HEK293 (cell line): ENCODE measurements at regions not wholly inside any gene's neighbourhood (a gene's known extent, or its start where the extent isn't known, plus 50 kb on each side); places are given as distances from the start of the nearest gene placed in this dataset.
A peak's percentile ranks its signal among the peaks of the same experiment; 100 is the strongest.

Source experiments
- CTCF ChIA-PET: fragments of 350-600 bp; formaldehyde crosslinking; extraction: SDS; loops from one replicate; lab custom pipeline; 2021; ENCODE audit warnings: antibody characterized with exemption; lab: Yijun Ruan, JAX
- POLR2A ChIA-PET: fragments of 300-600 bp; formaldehyde crosslinking; extraction: SDS; loops from one replicate; lab custom pipeline; 2020; ENCODE audit warnings: antibody characterized with exemption, inconsistent platforms; lab: Yijun Ruan, JAX
- H3K27ac ChIP-seq: fragments of 200-500 bp; sonication (Bioruptor generic); 2 replicates; pipeline ENCODE4 v1.5.1; 2014; ENCODE audit warnings: low read depth, low read length, control low read depth, inconsistent platforms; ENCODE audit errors: extremely low read depth
- H3K36me3 ChIP-seq, 2 experiments: fragments of 200-500 bp in 1 of 2; sonication (Bioruptor generic) in 1 of 2; 1 replicate in 1 of 2; 2 replicates in 1 of 2; pipeline ENCODE4 v1.5.1; 2014 to 2017; ENCODE audit warnings: inconsistent platforms in 2 of 2, low read length in 2 of 2; ENCODE audit not compliant: control insufficient read depth in 2 of 2, insufficient read depth in 1 of 2
- H3K4me1 ChIP-seq: fragments of 200-500 bp; sonication (Bioruptor generic); 2 replicates; pipeline ENCODE4 v1.5.1; 2014; ENCODE audit warnings: mild to moderate bottlenecking, low read length, inconsistent platforms; ENCODE audit not compliant: control insufficient read depth, insufficient read depth
- H3K4me3 ChIP-seq: 2 replicates; pipeline ENCODE4 v1.5.1; 2011; ENCODE audit warnings: low read depth, mild to moderate bottlenecking, control low read depth, low read length, moderate library complexity
- H3K9me3 ChIP-seq: fragments of 200-500 bp; sonication (Bioruptor generic); 2 replicates; pipeline ENCODE4 v1.5.1; 2014; ENCODE audit warnings: low read depth, low read length, inconsistent platforms; ENCODE audit not compliant: control insufficient read depth, insufficient read depth
- FEZF1 ChIP-seq: fragments of 450-650 bp; formaldehyde crosslinking; IDR thresholded peaks from 2 replicates; pipeline ENCODE4 v1.5.1; 2016; ENCODE audit warnings: missing biosample characterization, missing genetic modification characterization
- SETDB1 ChIP-seq: IDR thresholded peaks from one replicate; pipeline ENCODE4 v1.6.1; 2017; ENCODE audit warnings: mild to moderate bottlenecking, low read length, moderate library complexity, mixed read lengths; ENCODE audit not compliant: insufficient read length
- TRIM28 ChIP-seq: IDR thresholded peaks from 2 replicates; pipeline ENCODE4 v1.6.1; 2011; ENCODE audit warnings: low read length, control low read depth, borderline replicate concordance
- ZFP37 ChIP-seq: fragments of 450-650 bp; formaldehyde crosslinking; IDR thresholded peaks from 2 replicates; pipeline ENCODE4 v1.5.1; 2016; ENCODE audit warnings: missing biosample characterization, missing genetic modification characterization
- ZFP41 ChIP-seq: fragments of 450-650 bp; formaldehyde crosslinking; IDR thresholded peaks from 2 replicates; pipeline ENCODE4 v1.5.1; 2016; ENCODE audit warnings: missing biosample characterization, missing genetic modification characterization, borderline replicate concordance
- ZNF324 ChIP-seq: fragments of 450-650 bp; formaldehyde crosslinking; IDR thresholded peaks from 2 replicates; pipeline ENCODE4 v1.5.1; 2016; ENCODE audit warnings: missing biosample characterization, missing genetic modification characterization
- ZNF37A ChIP-seq: fragments of 450-650 bp; IDR thresholded peaks from 2 replicates; pipeline ENCODE4 v1.5.1; 2018; ENCODE audit warnings: missing biosample characterization, missing genetic modification characterization
- ZNF426 ChIP-seq: fragments of 450-650 bp; formaldehyde crosslinking; IDR thresholded peaks from 2 replicates; pipeline ENCODE4 v1.5.1; 2017; ENCODE audit warnings: missing biosample characterization, missing genetic modification characterization, mild to moderate bottlenecking, inconsistent platforms, moderate library complexity
- ZNF768 ChIP-seq: fragments of 450-650 bp; formaldehyde crosslinking; IDR thresholded peaks from 2 replicates; pipeline ENCODE4 v1.5.1; 2018; ENCODE audit warnings: missing biosample characterization, mild to moderate bottlenecking, missing genetic modification characterization
- ZNF776 ChIP-seq: fragments of 450-650 bp; formaldehyde crosslinking; IDR thresholded peaks from 2 replicates; pipeline ENCODE4 v1.5.0; 2017; ENCODE audit warnings: missing biosample characterization, missing genetic modification characterization, borderline replicate concordance
- ZSCAN16 ChIP-seq: fragments of 450-650 bp; formaldehyde crosslinking; IDR thresholded peaks from 2 replicates; pipeline ENCODE4 v1.5.1; 2016; ENCODE audit warnings: missing biosample characterization, missing genetic modification characterization
- TF ChIP-seq, protein P1 (sequence below): fragments of 450-650 bp; formaldehyde crosslinking; IDR thresholded peaks from 2 replicates; pipeline ENCODE4 v1.5.1; 2016; ENCODE audit warnings: missing biosample characterization, missing genetic modification characterization
- TF ChIP-seq, protein P2 (sequence below): fragments of 450-650 bp; formaldehyde crosslinking; IDR thresholded peaks from 2 replicates; pipeline ENCODE4 v1.5.1; 2016; ENCODE audit warnings: missing biosample characterization, missing genetic modification characterization
- TF ChIP-seq, protein P3 (sequence below): fragments of 450-650 bp; formaldehyde crosslinking; IDR thresholded peaks from 2 replicates; pipeline ENCODE4 v1.5.1; 2016; ENCODE audit warnings: missing biosample characterization, missing genetic modification characterization
- TF ChIP-seq, protein P4 (sequence below): fragments of 450-650 bp; formaldehyde crosslinking; IDR thresholded peaks from 2 replicates; pipeline ENCODE4 v1.5.1; 2016; ENCODE audit warnings: missing biosample characterization, missing genetic modification characterization

DNA sequence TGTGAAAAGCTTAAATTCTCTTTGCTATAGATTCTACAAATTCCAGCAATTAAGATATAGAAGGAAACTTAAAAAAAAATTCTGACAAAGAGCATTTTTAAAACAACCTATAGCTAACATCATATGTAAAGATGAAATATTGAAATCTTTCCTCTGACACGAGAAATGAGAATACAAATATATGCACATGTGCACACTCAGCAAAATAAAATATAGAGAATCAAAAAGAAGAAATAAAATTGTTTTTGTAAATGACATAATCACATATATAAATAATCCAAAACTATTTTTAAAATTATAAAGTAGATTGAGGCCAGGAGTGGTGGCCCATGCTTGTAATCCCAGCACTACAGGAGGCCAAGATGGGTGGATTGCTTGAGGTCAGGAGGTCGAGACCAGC lies 265.1 kb downstream of the IRX2 start:
- CTCF ChIA-PET: no interaction called here
- POLR2A ChIA-PET: no interaction called here
- Histone ChIP-seq H3K27ac (no peak overlapping the region), H3K4me1 (no peaks in the 10 kb centered on the region), H3K9me3 (no peaks in the 10 kb centered on the region; the same call in 1 of the 2 replicates), H3K36me3 (no peaks in the 10 kb centered on the region), H3K4me3 (no peak overlapping the region)
- TF ChIP-seq ZNF324 (tag by site-specific recombination) (no peak), ZNF768 (tag by site-specific recombination) (no peak), ZNF426 (tag by site-specific recombination) (no peak), ZFP37 (no peak), ZFP41 (no peak), ZNF776 (no peak)
- TF ChIP-seq, protein P1, sequence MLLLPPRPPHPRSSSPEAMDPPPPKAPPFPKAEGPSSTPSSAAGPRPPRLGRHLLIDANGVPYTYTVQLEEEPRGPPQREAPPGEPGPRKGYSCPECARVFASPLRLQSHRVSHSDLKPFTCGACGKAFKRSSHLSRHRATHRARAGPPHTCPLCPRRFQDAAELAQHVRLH (tag by site-specific recombination): no peak

DNA sequence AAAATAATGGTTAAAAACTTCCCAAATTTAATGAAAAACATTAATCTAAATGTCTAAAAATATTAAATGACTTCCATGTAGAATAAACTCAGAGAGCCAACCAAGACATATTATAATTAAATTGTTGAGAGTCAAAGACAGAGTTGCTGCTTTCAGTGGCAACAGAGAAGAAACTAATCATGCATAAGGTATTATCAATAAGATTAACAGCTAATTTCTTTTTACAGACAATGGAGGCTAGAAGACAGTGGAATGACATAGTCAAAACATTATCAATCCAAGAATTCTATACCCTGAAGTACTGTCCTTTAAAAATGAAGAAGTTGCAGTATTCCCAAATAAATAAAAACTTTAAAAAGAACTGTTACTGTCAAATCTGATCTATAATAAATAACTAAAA lies 268.7 kb downstream of the IRX2 start:
- Histone ChIP-seq H3K4me1 (no peaks in the 10 kb centered on the region), H3K36me3 (no peaks in the 10 kb centered on the region), H3K9me3 (no peaks in the 10 kb centered on the region; the same call in 1 of the 2 replicates), H3K27ac (no peak overlapping the region), H3K4me3 (no peak overlapping the region)
- no peak for TF ChIP-seq ZSCAN16 (tag by site-specific recombination)
- TF ChIP-seq TRIM28: peak; percentile 90
- TF ChIP-seq SETDB1: peak; percentile 92
- ChIA-PET CTCF (interaction anchor here (0.6 kb wide), 1 partner anchor 858 kb away, joined by 3 read pairs; no protein-coding TSS in a partner anchor), POLR2A (no interaction called here)

DNA sequence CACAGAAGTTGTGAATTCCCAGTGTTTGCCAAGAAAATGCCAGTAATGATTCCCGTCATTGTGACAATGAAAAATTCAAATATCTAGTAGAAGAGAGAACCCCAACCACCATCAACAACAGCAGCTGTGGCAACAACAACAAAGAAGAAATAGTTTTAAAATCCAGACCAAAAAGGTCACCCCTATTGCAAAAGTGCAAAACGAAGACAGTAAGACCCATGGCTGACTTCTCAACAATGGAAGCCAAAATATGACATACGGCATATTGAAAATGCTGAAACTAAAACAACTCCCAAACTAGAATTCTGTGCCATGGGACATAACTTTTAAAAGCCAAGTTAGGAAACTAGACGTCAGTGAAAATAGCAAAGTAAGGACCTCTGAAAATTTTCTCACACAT lies 270.6 kb downstream of the IRX2 start:
- H3K36me3 ChIP-seq: no peaks in the 10 kb centered on the region
- H3K27ac ChIP-seq: no peak overlapping the region
- TF ChIP-seq ZNF768 (tag by site-specific recombination) (no peak), FEZF1 (tag by site-specific recombination) (no peak), ZNF37A (tag by site-specific recombination) (no peak)
- TF ChIP-seq, protein P2, sequence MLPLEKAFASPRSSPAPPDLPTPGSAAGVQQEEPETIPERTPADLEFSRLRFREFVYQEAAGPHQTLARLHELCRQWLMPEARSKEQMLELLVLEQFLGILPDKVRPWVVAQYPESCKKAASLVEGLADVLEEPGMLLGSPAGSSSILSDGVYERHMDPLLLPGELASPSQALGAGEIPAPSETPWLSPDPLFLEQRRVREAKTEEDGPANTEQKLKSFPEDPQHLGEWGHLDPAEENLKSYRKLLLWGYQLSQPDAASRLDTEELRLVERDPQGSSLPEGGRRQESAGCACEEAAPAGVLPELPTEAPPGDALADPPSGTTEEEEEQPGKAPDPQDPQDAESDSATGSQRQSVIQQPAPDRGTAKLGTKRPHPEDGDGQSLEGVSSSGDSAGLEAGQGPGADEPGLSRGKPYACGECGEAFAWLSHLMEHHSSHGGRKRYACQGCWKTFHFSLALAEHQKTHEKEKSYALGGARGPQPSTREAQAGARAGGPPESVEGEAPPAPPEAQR (tag by site-specific recombination): no peak
- TF ChIP-seq, protein P3, sequence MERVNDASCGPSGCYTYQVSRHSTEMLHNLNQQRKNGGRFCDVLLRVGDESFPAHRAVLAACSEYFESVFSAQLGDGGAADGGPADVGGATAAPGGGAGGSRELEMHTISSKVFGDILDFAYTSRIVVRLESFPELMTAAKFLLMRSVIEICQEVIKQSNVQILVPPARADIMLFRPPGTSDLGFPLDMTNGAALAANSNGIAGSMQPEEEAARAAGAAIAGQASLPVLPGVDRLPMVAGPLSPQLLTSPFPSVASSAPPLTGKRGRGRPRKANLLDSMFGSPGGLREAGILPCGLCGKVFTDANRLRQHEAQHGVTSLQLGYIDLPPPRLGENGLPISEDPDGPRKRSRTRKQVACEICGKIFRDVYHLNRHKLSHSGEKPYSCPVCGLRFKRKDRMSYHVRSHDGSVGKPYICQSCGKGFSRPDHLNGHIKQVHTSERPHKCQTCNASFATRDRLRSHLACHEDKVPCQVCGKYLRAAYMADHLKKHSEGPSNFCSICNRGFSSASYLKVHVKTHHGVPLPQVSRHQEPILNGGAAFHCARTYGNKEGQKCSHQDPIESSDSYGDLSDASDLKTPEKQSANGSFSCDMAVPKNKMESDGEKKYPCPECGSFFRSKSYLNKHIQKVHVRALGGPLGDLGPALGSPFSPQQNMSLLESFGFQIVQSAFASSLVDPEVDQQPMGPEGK (tag by site-specific recombination): no peak
- TF ChIP-seq, protein P4, sequence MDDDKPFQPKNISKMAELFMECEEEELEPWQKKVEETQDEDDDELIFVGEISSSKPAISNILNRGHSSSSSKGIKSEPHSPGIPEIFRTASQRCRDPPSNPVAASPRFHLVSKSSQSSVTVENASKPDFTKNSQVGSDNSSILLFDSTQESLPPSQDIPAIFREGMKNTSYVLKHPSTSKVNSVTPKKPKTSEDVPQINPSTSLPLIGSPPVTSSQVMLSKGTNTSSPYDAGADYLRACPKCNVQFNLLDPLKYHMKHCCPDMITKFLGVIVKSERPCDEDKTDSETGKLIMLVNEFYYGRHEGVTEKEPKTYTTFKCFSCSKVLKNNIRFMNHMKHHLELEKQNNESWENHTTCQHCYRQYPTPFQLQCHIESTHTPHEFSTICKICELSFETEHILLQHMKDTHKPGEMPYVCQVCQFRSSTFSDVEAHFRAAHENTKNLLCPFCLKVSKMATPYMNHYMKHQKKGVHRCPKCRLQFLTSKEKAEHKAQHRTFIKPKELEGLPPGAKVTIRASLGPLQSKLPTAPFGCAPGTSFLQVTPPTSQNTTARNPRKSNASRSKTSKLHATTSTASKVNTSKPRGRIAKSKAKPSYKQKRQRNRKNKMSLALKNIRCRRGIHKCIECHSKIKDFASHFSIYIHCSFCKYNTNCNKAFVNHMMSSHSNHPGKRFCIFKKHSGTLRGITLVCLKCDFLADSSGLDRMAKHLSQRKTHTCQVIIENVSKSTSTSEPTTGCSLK (tag by site-specific recombination): no peak
- ChIA-PET CTCF (no interaction called here), POLR2A (no interaction called here)
- H3K9me3 ChIP-seq: no peaks in the 10 kb centered on the region; the same call in 1 of the 2 replicates
- H3K4me3 ChIP-seq: no peak overlapping the region
- H3K4me1 ChIP-seq: no peaks in the 10 kb centered on the region
